OCI-LY7 (cell line): ENCODE measurements at regions not wholly inside any gene's neighbourhood (a gene's known extent, or its start where the extent isn't known, plus 50 kb on each side); places are given as distances from the start of the nearest gene placed in this dataset.

ENCODE experiments used
- CTCF ChIP-seq: fragments of 200-600 bp; sonication (generic); conservative IDR thresholded peaks from 2 replicates; pipeline ENCODE4 v1.5.1; 2014; ENCODE audit warnings: mild to moderate bottlenecking, antibody characterized with exemption, low read length, moderate library complexity, mixed read lengths
- EZH2phosphoT487 ChIP-seq: fragments of 200-600 bp; sonication (generic); IDR thresholded peaks from 2 replicates; pipeline ENCODE4 v1.6.1; 2018; ENCODE audit warnings: low read depth, borderline replicate concordance, mild to moderate bottlenecking, mixed run types, antibody characterized with exemption, low read length, moderate library complexity, mixed read lengths

- no peak for TF ChIP-seq CTCF
- TF ChIP-seq EZH2phosphoT487: no peak
These were observed 1647.1 kb downstream of the SUCLG1 start for GRCh38 chr2:82811946-82812345.
